HT1080 (cell line): ENCODE measurements at regions not wholly inside any gene's neighbourhood (a gene's known extent, or its start where the extent isn't known, plus 50 kb on each side); places are given as distances from the start of the nearest gene placed in this dataset.
A peak's percentile ranks its signal among the peaks of the same experiment; 100 is the strongest.
"Not testable (repeated sequence)": the region's sequence is repeated elsewhere in the genome, so short reads cannot be mapped to it uniquely, and the experiment has no call there.

Experiments used
- DNase-seq: peaks from one replicate; pipeline ENCODE4 v3.0.0-alpha.2; 2015; ENCODE audit warnings: low read depth

DNA sequence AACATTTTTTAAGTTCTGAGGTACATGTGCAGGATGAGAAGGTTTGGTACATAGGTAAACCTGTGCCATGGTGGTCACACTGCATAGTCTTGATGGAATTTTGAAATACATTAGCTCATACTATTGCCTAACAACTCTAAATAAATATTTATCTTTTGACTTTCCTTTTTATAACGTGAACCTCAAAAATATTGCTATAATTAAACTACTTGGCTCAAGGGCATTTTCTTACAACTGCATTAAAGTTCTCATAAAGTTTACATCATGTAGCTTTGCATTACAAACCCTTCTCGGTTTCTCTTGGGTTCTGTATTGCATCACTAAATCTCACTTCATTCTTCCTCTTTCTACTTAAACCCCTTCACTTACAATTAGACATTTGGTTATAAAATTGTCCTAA is 636.0 kb upstream of the PTCHD4 start:
- DNase-seq, result no peak

DNA sequence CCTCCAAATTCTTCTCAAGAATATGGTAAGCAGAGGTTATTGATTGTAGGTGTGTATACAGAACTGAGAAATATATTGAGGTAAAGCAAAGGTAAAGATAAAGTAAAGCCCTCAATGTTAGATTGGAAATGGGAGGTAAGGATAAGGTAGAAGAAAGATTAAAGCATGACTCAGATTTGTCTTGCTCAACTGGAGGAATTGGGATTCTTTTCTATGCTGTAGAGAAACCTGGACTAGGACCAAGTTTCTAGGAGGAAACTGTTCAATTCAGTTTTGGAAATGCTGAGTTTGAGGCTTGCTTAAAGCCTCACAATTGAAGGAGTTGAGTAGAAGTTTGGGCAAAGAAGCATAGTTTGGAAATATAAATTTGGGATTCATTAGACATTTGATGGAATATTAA is 634.0 kb upstream of the PTCHD4 start:
- DNase-seq, result peak; percentile 7

GRCh38 chr6:48743738-48744137 is 632.7 kb upstream of the PTCHD4 start:
- DNase-seq, result no peak

GRCh38 chr6:48736501-48737206 is 625.7 kb upstream of the PTCHD4 start:
- DNase-seq, result peak; percentile 40

- no peak for DNase-seq
Measured at GRCh38 chr6:48735846-48736245, 624.8 kb upstream of the PTCHD4 start.

GRCh38 chr6:48733581-48733980 is 622.6 kb upstream of the PTCHD4 start:
- peak; percentile 2 for DNase-seq

- DNase-seq, result no peak
Measured at GRCh38 chr6:48714699-48715098, 603.7 kb upstream of the PTCHD4 start.

GRCh38 chr6:48714250-48714649 is 603.3 kb upstream of the PTCHD4 start:
- DNase-seq, result no peak

DNA sequence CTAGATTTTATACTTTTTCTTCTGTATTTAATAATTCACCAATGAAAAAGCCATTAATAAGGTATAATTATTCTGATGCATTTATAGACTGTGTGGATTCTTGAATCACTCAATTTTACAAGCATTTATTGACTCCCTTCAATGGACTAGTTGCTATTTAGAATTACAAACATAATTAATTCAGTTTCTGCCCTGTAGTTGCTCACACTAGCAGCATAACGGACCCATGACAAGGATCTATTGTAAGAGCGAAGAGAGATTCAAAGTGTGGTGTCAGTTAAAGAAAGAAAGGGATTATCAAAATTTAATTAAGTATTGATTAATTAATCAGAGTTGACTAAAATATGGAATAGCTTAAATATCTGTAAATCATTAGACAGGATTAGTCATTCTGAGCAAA is 602.6 kb upstream of the PTCHD4 start:
- DNase-seq, result no peak

- no peak for DNase-seq
Measured at GRCh38 chr6:48706310-48706709, 595.3 kb upstream of the PTCHD4 start.

GRCh38 chr6:48701572-48701971 is 590.6 kb upstream of the PTCHD4 start:
- no peak for DNase-seq

GRCh38 chr6:48695872-48696271 is 584.9 kb upstream of the PTCHD4 start:
- DNase-seq, result no peak

DNA sequence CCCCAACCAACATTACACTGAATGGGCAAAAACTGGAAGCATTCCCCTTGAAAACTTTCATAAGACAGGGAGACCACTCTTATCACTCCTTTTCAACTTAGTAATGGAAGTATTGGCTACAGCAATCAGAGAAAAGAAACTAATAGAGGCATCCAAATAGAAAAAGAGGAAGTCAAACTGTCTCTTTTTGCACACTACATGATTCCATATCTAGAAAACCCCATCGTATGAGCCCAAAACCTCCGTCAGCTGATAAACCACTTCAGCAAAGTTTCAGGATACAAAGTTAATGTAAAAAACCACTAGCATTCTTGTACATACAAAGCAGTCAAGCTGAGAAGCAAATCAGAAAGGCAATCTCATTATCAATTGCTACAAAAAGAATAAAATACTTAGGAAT is 580.4 kb upstream of the PTCHD4 start:
- DNase-seq, result no peak

DNA sequence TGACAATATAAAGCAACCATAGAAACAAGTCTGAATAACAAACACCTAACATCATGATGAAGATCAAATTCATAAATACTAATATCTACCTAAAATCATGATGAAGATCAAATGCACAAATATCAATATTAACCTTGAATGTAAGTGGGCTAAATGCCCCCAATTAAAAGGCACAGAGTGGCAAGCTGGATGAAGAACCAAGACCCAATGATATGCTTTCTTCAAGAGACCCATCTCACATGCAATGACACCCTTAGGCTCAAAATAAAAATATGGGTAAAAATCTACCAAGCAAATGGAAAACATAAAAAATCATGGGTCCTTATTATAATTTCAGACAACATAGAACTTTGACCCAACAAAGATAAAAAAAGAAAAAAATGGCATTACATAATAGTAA is 578.5 kb upstream of the PTCHD4 start:
- DNase-seq, result no peak

GRCh38 chr6:48678390-48678789 is 567.4 kb upstream of the PTCHD4 start:
- no peak for DNase-seq

GRCh38 chr6:48671505-48671904 is 560.5 kb upstream of the PTCHD4 start:
- DNase-seq, result peak; percentile 51

- no peak for DNase-seq
Measured at GRCh38 chr6:48670546-48670945, 559.5 kb upstream of the PTCHD4 start.

GRCh38 chr6:48667797-48668196 is 556.8 kb upstream of the PTCHD4 start:
- DNase-seq, result no peak

GRCh38 chr6:48664826-48665225 is 553.8 kb upstream of the PTCHD4 start:
- peak; percentile 6 for DNase-seq

- no peak for DNase-seq
Measured at GRCh38 chr6:48658915-48659314, 547.9 kb upstream of the PTCHD4 start.

DNA sequence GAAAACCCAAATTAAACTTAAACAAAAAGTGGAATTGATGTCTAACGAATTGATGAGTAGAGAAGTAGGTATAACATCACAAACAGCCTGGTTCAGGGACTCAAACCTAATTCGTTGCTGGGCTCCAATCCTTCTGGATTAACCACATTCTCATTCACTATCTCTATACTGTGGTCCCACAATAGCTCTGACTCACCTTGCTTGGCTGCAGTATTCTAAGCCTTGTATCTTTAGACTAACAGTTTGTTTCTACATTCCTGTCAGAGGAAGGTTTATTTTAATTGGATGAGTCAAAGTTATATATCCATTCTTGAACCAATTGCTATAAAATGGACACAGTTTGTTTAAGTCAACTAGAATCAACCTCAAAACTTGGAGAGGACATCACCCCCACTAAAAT is 530.5 kb upstream of the PTCHD4 start:
- peak; percentile 46 for DNase-seq

DNA sequence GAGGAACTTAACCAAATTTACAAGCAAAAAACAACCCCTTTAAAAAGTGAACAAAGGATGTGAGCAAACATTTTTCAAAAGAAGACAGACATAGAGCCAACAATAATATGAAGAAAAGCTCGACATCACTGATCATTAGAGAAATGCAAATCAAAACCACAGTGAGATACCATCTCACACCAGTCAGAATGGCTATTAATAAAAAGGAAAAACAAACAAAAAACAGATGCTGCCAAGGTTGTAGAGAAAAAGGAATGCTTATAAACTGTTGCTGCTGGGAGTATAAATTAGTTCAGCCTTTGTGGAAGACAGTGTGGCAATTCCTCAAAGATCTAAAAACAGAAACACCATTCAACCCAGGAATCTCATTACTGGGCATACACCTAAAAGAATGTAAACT is 527.8 kb upstream of the PTCHD4 start:
- DNase-seq, result not testable (repeated sequence)

DNA sequence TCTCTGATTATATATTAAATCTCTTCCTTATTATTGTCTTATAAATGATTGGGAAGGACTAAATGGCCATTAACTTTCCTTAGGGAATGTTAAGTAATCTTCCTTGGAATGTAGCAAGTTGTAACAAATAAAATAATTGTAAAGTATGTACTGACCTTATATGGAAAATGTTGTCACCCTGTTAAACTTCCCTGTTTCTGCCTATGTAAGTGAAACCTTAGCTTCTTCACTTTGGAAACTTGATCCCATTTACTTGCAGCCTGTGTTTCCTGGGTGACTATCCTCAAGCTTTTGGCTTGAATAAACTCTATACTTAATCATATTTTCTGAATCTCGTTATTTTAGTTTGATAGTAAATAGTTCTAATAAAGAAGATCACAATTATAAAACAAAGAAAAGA is 519.5 kb upstream of the PTCHD4 start:
- DNase-seq, result no peak

DNA sequence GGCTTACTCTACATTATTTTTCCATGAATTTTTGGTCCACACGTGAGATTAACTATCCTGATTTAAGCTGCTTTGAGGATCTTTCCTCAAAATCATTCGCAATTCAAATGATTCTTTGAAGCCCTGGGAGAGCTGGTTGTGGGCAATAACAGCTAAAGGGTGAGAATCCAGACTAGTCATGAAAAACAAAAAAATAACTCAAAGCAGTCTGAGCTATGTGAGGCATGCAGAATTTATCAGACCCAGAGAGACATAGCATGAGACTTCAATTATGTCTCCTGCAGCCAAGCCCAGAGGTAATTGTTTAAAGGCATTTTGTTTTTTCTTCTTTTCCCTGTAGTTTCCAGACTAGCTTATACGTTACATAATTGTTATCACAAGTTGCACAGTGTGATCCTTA is 517.3 kb upstream of the PTCHD4 start:
- DNase-seq, result no peak
